ENCODE measurements at regions not wholly inside any gene's neighbourhood (a gene's known extent, or its start where the extent isn't known, plus 50 kb on each side); places are given as distances from the start of the nearest gene placed in this dataset.

- DNase-seq: no peak
Measured at GRCh38 chr14:98612434-98613200, 659.4 kb downstream of the BCL11B start.

- DNase-seq: no peak
Measured at GRCh38 chr14:98614741-98615140, 657.3 kb downstream of the BCL11B start.

GRCh38 chr14:98622208-98623051 lies 649.6 kb downstream of the BCL11B start:
- no peak for DNase-seq

GRCh38 chr14:98623788-98624415 lies 648.1 kb downstream of the BCL11B start:
- no peak for DNase-seq

- DNase-seq: no peak
Measured at GRCh38 chr14:98633380-98633779, 638.6 kb downstream of the BCL11B start.

GRCh38 chr14:98634043-98634820 lies 637.8 kb downstream of the BCL11B start:
- no peak for DNase-seq

GRCh38 chr14:98638366-98638765 lies 633.6 kb downstream of the BCL11B start:
- no peak for DNase-seq

GRCh38 chr14:98647754-98648153 lies 624.2 kb downstream of the BCL11B start:
- no peak for DNase-seq

- no peak for DNase-seq
Measured at GRCh38 chr14:98651037-98651436, 621.0 kb downstream of the BCL11B start.

- no peak for DNase-seq
Measured at GRCh38 chr14:98665007-98665406, 607.0 kb downstream of the BCL11B start.

- DNase-seq: no peak
Measured at GRCh38 chr14:98666545-98666944, 605.5 kb downstream of the BCL11B start.

GRCh38 chr14:98682033-98682432 lies 590.0 kb downstream of the BCL11B start:
- no peak for DNase-seq

- no peak for DNase-seq
Measured at GRCh38 chr14:98682726-98683125, 589.3 kb downstream of the BCL11B start.

- no peak for DNase-seq
Measured at GRCh38 chr14:98684468-98684867, 587.5 kb downstream of the BCL11B start.

GRCh38 chr14:98685725-98686124 lies 586.3 kb downstream of the BCL11B start:
- DNase-seq: no peak

GRCh38 chr14:98688446-98688845 lies 583.6 kb downstream of the BCL11B start:
- no peak for DNase-seq

- DNase-seq: no peak
Measured at GRCh38 chr14:98689951-98690350, 582.0 kb downstream of the BCL11B start.

- no peak for DNase-seq
Measured at GRCh38 chr14:98692832-98693231, 579.2 kb downstream of the BCL11B start.

GRCh38 chr14:98694541-98694940 lies 577.5 kb downstream of the BCL11B start:
- DNase-seq: no peak

- DNase-seq: no peak
Measured at GRCh38 chr14:98695809-98696208, 576.2 kb downstream of the BCL11B start.

- DNase-seq: no peak
Measured at GRCh38 chr14:98698341-98698740, 573.7 kb downstream of the BCL11B start.

GRCh38 chr14:98700748-98701147 lies 571.2 kb downstream of the BCL11B start:
- no peak for DNase-seq

- DNase-seq: no peak
Measured at GRCh38 chr14:98701377-98701776, 570.6 kb downstream of the BCL11B start.

Measured in CD4-positive, alpha-beta T cell treated with Interleukin-10 for 1 hour (primary cell).